DMS79 treated with DMSO at 0.1 percent for 48 hours (cell line): ENCODE measurements at regions not wholly inside any gene's neighbourhood (a gene's known extent, or its start where the extent isn't known, plus 50 kb on each side); places are given as distances from the start of the nearest gene placed in this dataset.

Experiments
- DNase-seq: peaks from one replicate; lab custom pipeline; 2025; lab: John Stamatoyannopoulos, UW

DNA sequence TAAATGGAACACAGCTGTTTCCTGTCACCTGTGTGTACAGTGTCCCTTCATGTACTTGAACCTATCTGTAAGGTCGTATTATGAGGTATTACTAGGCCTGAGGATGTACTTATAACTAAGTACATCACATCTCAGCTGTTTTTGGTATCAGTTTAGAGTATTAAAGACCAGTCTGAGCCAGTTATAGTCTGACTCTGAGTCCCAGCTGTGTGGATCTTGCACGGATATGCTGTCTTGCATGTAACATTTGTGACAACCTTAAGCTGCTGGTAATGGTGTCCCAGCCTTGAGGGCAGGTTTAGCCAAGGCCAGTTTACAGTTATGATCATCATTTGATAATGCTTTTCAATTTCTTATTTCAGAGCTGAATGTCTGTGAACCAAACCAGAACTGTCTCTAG is 496.3 kb downstream of the SLC4A3 start:
- no peak for DNase-seq

DNA sequence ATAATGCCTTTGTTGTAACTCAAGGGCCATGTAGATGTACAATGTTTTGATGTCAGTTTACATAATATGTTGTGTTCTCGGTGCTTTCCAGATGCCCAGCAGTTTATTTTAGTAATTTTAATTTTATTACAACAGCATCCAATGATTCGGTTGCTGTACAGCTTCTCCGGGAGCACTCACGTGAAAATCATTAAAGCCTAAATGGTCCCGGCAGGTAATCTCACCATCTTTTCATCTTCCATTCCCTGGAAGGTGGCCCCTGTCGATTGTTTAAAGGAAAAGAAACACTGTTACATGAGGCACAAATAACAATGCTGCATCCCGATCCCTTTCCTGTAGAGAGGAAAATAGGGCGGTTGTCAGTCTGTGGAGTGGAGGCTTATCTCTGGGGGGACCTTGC is 498.1 kb downstream of the SLC4A3 start:
- DNase-seq = no peak

DNA sequence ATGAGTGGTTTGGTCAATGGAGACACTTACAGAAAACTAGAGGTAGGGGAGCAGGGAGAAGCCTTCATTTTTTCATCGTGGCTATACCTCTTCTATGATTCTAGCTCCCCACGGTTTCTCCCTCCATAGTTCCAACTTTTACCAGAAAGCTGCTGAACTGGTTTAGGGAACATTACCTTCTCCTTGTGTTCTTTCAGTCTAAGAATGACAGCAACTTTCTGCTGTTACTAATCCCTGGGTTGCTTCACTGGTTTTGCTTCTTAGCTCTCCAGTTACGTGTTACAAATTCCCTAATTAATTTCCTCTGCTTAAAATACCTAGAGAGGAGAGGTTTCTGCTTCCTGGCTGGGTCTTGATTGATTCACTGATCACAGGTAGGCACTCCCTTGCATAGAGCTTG is 499.9 kb downstream of the SLC4A3 start:
- no peak for DNase-seq

DNA sequence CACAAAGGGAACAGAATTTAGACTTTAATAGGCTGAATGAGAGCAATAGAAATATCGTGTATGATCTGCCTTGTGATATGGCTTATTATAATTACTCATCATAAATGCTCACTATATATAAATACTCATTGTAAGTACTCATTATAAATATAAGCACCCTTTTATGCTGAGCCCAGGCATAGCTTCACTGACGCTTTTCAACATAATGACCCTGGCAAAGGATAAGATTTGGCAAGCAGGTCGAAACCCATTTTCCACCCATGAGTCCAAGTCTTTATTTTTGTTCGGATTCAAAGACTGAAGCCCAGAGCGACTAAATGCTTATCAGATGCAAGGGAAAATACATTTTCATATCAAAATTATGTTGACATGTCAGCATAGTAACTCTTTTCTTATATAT is 500.4 kb downstream of the SLC4A3 start:
- no peak for DNase-seq

DNA sequence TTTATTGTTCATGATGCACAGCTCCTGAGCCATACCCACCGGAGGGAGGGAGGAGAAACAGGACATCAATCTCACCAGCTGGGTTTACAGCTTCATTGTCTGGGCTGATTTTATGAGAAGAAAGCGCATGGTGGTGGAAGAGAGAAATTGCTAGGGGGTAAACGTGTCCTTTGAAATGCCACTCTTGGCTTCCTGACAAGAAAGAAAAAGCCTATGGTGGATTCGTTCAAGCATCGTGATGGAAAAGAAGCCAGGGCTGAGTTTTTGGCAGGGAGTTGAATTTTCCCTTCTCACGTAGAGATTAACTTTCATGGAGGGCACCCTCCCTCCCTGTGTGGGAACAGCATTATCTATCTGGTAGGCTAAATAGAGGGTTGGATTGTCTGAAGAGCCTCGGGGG is 502.0 kb downstream of the SLC4A3 start:
- no peak for DNase-seq

DNA sequence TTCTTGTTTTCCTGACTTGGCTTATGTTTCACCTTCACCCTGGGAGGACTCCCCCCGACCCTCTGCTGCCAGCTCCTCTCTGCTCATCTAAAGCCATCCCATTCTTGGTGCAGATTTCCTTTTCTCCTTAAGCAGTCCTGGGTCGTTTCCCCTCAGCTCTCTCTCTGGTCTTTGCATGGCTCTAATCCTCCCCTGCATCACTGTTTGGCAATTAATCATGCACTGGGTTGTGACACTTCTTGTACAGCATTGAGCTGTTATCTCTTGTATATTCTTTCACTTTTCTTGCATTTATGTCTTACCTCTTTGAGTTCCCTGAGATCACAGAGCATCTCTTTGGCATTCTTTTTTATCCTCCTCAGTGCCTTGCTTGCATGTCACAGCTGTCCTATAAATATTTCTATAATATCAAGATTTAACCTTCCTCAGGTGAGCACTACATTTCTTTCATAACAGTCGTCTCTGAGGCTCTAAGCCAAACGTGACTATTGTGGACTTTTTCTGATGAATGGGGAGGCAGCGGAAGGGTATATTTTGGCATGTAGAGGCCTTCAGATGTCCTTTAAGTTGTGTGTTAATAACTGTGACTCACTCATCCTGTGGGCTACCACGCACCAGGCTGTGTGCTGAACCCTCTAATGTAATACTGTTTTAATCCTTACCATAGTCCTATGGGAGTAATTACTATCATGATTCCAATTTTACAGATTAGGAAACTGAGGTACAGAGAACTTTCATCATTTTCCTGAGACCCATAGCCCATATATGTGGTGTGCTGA is 507.5 kb downstream of the SLC4A3 start:
- no peak for DNase-seq

DNA sequence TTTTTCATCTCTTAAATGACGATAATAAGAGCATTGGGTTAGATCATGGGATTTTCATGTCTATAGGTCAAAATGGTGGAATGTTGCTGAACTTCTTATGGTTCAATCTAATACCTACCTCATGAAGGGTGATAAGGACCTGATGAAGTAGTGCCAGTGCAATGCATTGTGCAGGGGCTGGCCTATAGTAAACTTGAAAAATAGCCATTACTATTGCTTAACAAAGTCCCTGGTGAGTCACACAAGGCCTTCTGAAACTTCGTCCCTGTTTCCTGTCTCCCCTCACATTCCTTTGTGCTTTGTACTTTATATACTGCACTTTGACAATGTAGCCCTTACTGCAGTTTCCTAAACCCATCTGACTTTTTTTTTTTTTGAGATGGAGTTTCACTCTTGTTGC is 515.9 kb downstream of the SLC4A3 start:
- DNase-seq = no peak

DNA sequence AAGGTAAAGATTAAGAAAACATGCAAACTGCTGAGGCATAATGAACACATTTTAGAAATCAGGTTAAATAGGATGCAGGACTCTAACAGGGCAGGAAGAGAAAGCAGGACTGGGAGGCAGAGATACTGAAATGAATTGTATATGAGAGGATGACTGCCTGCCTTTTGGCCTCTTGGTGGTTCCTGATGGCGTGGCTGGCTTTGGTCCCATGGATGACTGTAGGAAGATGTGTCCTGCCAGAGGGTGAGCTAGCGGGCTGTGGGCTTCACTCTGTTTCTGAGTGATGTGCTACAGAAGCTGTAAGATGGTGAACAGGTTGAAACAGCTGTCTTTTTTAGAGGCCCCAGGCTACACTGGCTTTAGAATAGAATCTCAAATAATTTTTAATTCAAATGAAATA is 517.0 kb downstream of the SLC4A3 start:
- DNase-seq = no peak

DNA sequence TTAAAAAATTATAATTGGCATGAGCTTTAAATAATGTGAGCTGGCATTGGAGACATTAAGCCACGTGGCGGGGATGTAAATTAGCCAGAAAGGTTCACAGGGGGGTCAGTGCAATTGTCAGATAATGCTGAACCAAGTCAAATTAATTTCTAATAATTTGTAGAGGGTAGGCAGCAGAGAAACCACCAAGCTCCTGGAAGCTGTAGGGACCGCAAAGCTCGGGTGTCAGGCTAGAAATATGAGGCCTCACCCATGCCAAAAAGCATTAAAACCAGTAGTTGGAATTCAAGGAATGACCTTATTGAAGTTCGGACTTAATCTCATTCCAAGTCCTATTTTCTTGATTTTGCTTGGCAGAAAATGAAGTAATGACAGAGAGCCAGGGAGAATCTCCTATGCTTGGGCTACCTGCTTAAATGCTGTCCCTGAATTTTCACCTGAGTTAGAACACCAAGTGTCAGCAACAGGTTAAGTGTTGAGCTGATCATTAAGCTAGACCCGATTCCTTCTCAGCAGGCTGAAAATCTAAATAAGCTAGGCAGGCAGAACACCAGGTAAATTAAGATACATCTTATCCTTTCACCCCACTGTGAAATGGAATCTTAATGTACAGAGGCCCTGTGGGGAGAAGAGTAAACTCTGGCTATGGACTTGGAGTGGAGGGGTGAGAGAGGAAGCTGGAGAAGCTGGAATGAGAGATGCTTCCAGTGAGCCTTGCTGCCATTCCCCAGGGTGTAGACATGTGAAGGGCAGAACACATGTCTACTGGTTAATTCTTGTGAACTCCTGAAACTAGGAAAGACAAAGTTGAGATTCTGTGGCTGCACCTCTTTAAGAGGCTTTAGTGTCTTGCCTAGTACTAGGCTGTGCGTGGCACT is 520.0 kb downstream of the SLC4A3 start:
- no peak for DNase-seq

DNA sequence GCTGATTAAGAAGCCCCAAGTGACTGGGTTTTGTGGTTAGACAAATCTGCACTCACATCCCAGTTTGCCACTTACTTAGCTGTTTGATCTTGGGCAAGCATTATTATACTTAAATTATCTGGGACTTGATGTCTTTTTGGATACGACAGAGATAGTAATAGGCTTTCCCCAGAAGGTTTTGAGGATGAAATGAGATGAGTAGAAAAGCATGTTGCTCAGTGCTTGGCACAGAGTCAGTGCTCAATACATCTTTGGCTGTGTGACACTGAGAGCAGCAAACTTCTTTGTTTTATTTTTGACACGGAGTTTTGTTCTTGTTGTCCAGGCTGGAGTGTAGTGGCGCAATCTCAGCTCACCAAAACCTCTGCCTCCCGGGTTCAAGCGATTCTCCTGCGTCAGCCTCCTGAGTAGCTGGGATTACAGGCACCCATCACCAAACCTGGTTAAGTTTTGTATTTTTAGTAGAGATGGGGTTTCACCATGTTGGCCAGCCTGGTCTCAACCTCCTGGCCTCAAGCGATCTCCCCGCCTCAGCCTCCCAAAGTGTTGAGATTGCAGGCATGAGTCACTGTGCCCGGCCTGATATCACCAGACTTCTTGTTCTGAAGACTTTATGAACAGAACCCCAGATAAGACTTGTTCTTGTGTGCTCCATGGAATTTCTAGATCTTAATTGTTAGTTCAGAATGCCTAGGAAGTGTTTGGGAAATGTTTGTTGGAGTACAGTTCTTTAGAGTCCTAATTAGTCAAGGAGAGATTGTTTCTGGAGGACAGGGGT is 521.2 kb downstream of the SLC4A3 start:
- DNase-seq = no peak

DNA sequence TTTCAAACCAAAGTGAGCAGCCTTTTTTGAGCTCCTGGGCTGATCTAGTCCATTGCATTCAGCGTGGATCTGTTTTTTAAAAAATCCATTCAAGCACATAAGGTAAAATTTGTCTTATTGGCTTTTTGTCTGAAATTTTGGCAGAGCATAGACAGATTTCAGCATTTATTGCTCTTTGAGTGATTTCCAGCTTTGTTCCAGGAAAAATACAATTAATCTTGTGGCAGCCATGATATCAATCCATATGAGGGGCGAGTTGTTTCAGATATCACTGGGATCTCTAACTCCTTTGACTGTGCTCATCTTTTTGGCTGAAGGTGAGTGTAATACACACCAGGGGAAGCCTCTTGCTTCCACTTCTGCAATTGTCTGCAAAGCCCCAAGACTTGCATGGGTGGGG is 523.9 kb downstream of the SLC4A3 start:
- no peak for DNase-seq

DNA sequence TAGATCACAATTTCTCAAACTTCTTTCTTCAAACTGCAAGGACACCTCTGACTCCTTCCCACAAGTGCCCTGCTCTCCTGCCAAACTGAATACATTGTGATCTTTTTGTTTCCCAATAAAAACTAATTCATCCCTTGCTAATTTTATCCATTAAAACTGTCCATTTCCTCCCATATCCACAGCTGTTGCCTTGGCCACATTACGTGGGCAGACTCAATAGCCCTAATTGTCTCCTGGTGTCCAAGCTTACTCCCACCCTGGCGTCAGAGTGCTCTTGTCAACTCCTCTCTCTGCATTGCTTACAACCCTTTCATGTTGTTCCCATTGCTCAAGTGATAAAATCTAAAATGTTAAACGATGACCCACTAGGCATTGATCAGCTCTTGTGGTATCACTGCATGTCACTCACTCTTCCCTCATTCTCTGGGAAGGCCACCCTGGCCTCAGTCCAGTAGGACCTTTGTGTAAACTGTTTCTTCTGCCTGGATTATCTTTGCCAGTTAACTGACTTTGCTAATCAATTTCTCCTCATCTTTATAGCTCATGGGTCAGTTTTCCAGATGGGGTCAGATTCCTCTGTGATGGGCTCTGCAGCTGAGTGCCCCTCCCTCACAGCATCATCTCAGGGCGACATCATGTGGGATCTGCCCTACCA is 525.0 kb downstream of the SLC4A3 start:
- no peak for DNase-seq

DNA sequence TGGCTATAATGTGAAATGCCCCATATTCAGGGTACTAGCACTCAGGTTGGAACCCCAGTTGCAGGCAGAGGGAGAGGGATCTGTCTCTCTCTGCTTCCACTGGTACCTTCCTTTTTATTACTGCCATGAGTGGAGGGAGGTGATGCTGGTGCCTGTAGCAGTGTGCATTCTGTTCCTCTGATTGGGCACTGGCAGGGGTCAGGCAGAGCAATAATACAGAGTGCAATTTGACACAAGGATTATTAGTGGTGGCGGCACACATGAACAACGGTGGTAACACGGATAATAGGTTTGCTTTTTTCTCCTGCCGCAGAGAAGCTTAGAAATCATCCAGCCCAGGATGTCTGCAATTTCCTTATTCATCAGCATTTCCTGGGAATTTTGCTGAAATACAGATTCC is 525.7 kb downstream of the SLC4A3 start:
- no peak for DNase-seq

DNA sequence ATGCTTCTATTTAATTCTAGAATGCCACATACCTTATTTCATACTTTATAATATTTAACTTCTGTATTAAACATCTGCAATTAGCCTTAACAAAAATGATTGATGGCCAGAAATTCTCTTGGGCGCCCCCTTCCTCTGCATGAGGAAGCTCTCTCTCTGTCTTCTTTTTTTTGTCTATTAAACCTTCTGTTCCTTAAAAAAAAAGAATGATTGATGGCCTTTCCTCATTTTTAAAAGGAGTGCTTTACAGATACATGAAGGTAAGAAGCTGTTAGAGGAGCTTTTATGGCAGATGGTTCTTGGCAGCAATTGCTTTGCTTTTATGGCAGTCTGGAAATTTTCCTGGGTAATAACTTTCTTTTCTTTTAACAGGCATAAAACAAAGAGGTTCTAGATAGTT is 526.9 kb downstream of the SLC4A3 start:
- DNase-seq = no peak

DNA sequence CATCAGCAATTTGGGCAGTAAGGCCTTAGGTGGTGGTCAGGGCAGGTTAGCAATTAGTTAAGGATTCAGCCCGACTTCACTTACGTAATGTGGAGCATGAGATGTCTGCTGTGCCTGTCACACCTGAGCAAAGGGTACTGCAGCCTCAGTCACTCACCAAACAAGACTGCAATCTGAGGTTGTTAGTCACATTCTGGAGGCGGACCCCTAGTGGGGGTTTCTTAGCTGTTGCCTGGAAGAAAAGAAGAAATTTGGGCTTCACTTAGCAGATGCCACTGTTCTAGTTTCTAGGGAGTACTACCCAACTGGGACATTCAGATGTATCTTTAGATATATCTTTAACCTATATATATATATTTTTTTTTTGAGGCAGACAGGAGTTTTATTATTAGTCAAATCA is 529.9 kb downstream of the SLC4A3 start:
- no peak for DNase-seq

DNA sequence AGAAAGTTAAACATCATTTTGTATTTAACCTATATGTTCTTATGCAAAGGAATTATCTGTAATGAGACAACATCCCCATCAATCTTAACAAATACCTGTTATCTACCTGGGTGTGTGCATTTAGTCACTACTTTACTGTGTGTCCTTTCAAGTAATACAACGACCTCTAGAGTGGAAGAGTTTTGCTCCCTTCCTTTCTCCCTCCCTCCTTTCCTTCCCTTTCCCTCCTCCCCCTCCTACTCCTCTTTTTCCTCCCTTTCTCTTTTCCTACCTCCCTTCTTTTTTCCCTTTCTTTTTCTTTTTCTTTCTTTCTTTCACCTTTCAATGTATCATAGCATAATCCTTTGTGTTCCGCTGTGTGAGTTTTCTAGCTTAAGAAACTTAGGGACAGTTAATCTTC is 532.3 kb downstream of the SLC4A3 start:
- DNase-seq = no peak

DNA sequence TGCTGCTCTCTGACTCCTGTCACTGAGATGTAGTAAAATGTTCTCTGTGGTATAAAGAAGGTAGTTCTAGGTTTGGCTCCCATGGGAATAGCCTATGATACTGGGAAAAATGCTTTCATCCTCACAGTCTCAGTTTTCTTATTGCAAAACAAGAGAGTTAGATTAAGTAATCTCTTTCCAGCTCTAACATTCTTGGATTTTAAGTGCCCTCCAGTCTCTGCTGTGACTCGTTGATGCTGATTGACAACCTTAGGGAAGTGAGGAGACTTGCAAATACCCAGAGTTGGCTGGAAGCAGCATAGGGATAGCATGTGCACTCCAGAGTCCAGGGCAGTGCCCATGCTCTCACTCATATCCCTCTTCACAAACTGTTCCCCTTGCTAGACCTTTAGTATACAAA is 534.9 kb downstream of the SLC4A3 start:
- DNase-seq = no peak

DNA sequence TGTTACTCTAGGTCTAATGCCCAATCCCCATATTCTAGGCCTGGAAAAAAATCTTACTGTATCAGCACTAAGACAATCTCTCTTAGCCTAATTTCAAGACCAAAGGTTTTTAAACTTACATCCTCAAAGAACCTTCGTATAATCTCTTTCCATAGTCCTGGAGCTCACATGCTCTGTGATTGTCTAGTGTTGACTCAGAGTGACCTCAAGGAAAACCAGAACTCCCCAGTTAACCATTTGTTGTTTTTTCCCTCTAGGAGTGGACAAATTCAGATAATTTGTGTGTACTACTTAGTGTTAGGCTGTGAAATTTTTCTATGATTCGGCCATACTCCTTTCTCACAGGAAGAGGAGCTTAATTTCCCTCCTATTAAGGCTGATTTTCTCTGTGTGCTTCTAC is 536.1 kb downstream of the SLC4A3 start:
- no peak for DNase-seq

DNA sequence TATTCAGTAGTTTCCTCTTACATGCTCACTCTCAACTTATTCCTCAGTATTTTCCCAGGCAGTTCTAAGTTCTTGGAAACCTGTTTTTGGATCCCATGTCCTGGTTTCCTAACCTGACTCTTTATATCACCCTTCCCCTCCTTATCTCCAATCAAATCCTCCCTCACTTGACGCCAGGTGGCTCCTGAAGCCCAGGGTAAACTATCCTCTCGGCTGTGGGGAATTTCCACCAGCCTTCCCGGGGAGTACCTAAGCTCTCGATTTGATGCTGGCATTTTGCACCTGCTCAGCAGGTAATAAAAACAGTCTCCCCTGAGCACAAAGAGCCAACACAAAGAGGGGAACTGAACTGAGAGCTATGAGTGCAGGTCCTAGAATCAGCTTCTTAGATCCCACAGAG is 538.0 kb downstream of the SLC4A3 start:
- peak; percentile 6 for DNase-seq

DNA sequence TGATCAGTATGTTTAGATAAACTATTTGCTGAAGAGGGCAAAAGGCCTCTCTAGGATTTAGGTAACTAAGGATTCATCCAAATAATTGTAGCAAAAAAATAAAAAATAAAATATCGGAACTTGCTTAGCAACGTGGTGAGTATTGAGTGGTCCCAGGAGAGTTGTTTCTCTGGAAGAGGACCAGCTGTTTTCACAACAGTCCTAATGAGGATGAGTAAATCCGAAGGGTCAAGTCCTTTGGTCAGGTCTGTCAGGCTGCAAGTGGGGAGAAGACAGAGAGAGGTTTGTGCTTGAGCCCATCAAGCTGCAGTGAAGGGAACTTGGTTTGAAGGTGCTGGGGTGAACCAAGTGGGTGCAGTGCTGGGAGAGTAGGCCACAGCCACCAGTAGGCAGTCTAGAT is 539.2 kb downstream of the SLC4A3 start:
- DNase-seq = no peak

DNA sequence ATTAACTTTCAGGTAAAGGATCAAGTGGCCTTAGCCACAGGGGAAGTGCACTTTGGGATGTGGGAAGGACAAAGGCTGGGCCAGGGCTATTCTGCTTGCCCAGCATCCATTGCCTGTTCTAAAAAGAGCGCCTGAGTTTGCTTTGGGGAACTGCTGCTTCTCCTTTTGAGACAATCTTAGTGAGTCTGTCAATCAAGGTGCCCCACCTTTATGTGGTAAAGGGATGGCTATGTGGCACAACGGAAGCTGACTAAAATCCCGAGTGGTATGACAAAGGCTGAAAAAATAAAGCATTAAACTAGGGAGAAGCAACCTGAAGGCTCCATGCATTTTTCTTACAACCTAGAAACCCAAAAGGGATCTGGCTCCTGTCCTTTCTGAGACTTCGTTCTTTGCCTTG is 540.5 kb downstream of the SLC4A3 start:
- DNase-seq = no peak

DNA sequence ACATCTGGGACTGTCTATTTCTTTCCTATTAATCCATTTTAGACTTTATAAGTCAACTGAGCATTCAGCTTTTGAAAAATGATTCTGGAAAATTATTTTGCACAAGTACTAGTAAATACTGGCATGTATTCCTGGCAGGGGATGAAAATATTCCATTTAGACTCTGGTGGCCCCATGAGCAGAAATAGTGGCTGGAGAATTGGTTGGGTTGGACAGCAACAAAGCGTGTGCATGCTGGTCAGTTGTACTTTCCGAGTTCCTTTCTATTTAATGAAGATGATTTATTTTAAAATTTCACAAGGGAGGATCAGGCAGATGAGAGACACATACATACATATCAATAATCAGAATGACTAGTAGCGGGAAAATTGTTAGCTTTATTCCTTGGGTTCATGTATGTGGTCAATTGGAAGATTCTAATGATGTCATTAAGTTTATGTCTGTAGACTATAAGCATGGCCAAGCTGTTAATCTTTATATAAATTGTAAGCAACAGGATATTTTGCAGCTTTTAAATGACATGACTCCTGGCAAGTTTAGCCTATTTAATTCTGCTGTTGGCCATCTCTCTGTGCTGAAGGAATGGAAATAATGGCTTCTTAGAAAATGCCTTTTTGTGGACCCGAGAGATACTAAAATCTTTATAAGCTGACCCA is 541.6 kb downstream of the SLC4A3 start:
- DNase-seq = no peak
